NCI-H146 treated with DMSO at 0.1 percent for 48 hours (cell line): ENCODE measurements at regions not wholly inside any gene's neighbourhood (a gene's known extent, or its start where the extent isn't known, plus 50 kb on each side); places are given as distances from the start of the nearest gene placed in this dataset.

Source experiments
- DNase-seq: peaks from one replicate; lab custom pipeline; 2025; ENCODE audit not compliant: unreplicated experiment; lab: John Stamatoyannopoulos, UW

DNA sequence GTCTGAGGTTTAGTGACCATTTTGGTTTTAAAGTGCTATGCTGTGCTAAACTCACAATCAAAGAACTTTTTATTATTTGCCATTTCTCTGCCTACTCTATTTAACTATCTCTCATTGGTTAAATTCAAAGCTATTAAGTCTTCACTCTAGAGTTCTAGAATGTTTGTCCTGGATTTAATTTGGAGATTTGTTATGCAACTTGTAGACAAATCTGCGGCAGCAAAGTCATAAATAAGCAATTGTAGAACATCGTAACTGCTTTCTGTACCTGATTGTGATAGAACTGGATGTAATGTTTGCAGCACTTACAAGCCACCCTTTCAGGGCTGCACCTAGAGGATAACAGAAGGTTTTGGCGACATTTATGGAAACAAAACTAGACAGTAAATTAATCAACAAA lies 566.5 kb upstream of the ADGRL2 start:
- no peak for DNase-seq

GRCh38 chr1:81233591-81233990 lies 567.1 kb upstream of the ADGRL2 start:
- DNase-seq = no peak

GRCh38 chr1:81232420-81232819 lies 568.3 kb upstream of the ADGRL2 start:
- DNase-seq = no peak

DNA sequence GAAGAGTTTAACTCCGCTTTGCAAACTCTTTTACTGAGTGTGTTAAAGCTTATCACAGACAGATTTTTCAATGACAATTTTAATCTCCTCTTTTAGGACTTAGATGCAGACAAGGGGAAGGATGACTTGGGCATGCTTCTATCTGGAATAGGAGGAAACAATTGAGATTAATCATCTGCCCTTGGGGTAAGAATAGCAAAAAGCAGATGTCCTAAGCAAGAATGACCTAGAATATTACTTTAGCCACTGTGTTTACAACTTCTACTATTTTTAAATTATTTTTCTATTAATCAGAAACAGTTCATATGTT lies 569.0 kb upstream of the ADGRL2 start:
- DNase-seq = peak; percentile 37

GRCh38 chr1:81230983-81231728 lies 569.6 kb upstream of the ADGRL2 start:
- DNase-seq = peak; percentile 68

DNA sequence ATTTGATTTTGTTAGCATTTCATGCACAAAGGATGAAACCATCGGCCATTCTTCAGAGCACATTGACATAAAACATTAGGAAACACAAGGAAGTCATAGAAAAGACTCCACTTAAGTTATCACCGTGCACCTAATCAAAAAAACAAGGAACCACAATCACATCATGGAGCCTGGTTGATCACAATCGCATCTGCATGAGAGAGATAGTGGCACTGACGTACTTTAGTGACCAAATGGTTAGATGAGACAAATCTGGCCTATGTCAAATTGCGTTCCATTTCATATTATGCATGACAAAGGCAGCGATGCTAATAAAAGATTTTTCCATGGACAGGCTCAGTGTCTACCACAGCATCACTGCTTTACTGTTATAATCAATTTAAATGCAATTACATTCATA lies 571.8 kb upstream of the ADGRL2 start:
- no peak for DNase-seq

DNA sequence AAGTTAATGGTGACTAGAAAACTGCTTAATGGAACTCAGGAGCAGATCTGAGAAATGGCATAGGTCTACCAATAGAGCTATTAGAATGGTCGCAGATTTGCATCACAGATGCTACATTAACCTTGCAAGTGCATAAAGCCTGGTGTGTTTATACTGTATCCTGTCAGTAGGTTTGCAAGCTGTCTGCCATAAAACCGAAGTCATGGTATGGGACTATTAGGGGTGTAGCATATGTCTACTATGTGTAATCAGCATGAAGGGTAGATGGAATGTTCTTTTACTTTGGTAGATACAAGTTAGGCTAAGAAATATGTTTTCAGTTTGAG lies 574.2 kb upstream of the ADGRL2 start:
- no peak for DNase-seq

DNA sequence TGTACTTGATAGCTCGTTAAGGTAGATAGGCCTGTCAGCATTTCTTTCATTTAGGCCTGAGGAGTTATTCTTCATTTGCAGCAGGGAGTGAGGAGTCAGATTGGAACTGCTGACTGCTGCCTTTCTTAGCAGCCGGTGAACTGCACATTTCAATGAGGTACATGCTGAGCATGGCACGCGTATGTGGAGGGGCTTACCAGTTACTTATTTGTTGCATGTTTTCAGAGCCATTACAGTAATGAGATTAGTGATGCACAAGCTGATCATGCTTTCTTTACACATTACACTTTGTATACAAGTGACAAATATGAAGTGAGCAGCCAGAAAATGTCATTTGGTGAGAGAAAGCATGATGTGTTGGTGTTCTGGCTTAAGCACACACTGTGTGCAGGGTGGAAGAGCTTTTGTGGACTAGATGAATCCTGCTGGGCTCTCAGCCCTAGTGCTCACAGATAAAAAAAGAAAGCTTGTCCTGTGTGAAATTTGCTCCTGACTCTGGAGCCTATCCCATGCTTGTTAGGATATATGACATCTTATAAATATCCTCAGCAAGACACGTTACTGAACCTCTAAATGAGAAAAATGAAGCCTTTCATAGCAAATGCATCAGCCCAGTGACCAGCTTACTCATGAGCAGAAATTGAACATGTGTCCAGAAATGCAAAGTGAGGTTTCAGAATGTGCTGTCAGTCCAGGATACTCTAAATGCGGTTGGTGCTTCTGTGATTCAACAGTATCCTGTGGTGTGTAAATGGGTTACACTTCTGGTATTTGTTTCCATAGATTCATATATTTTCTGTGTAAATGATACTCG lies 574.7 kb upstream of the ADGRL2 start:
- DNase-seq = no peak

DNA sequence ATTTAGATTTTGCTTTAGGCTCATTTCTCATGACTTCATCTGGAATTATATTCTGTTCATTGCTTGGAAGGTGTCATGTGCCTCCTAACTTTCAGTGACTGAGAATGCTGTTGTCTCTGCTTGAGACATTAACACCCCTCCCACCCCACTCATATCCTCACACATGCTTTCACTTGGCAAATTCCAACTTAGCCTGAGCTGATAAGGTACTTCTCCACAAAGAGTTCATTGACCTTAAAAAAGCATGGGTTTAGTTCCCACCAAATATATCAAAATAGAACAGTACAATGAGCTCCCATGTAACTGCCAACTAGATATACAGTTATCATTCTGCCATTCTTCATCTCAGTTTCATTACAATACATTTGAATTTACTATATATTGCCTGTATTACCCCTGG lies 576.5 kb upstream of the ADGRL2 start:
- DNase-seq = no peak

DNA sequence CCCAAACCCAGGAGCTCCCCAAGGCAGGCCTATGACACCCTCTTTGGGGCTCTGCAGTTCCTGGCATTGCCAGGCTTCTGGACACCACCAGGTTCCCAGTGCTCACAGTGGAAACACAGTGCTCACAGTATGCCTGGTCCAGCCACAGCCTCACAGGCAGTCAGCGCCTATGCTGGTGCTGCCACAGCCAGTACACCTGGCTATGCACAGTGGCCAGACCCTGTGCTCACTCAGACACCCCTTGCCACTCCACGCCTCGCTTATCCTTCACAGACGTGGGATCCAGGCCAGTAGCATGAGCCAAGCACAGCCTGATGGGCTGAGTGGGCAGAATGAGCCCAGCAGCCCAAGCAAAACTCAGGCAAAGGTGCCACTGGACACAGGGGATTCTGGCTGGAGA lies 579.2 kb upstream of the ADGRL2 start:
- DNase-seq = no peak

DNA sequence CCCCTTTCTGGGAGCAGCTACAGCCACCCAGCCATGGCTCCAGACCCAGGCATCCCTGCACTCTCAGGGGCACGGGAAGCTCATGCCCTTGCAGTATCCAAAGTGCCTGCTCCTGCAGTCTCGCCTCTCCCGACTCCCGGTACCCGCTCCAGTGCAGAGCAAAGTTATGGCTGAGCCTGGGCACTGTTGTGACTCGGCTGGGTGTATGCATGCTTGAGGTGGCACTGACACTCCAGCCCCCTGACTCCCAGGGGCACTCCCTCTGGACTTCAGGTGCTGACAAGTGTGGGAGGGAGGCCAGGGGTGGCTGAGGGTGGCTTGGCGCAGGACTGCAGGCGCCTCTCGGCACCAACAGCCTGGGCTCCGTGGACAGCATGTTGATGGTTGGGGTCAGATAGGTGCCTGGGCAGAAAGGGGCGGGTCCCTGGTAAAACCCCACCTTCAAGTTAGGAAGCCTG lies 580.1 kb upstream of the ADGRL2 start:
- DNase-seq = no peak

DNA sequence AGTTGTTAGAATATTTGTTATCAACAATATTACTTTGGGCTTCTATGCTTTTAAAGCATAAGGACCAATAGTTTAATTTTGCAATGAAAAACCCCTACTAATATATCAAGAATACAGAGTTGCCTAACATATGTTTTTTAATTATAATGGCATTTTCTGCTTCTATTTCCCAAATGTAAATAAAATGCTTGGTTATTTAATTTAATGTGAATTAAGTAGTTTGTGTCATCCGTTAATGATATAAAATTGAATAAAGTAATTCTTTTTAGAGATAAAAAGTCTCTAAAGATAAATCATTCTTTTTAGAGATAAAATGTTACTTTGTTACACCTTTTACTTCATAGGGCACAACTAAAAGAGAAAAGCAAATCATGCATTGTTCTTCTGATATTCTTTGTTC lies 583.7 kb upstream of the ADGRL2 start:
- DNase-seq = no peak

DNA sequence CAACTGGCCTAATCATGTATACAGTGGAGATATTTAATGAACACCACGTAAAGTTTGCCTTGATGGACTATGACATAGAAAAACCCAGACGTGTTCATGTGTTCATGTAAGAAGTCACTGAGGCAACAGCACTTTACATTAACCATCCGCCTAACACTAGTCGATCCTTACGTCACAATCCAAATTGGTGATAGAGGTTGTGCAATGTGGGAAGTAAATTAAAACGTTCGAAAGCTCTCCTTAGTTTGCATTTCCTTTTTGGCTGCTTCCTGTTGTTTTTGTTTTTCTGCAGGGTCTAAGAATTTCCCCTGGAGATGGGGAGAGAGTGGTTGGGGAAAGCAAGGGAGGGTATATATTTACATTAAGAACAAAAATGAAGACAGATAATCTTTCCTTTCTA lies 587.5 kb upstream of the ADGRL2 start:
- DNase-seq = no peak

GRCh38 chr1:81209461-81209860 lies 591.3 kb upstream of the ADGRL2 start:
- DNase-seq = no peak

DNA sequence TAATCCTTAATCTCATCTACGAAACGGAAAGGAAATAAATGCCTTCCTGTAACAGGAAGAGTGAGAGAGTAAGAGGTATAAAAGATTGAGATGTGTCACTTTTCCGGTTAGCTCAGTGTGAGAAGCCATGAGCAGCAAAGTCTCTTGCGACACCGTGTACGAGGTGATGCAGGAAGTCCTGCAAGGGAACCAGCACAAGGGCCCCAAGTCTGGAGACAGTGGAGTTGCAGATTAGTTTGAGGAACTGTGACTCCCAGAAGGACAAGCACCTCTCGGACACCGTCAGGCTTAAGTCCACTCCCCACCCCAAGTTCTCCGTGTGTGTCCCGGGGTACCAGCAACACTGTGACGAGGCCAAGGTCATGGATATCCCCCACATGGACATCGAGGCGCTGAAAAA lies 592.3 kb upstream of the ADGRL2 start:
- no peak for DNase-seq

DNA sequence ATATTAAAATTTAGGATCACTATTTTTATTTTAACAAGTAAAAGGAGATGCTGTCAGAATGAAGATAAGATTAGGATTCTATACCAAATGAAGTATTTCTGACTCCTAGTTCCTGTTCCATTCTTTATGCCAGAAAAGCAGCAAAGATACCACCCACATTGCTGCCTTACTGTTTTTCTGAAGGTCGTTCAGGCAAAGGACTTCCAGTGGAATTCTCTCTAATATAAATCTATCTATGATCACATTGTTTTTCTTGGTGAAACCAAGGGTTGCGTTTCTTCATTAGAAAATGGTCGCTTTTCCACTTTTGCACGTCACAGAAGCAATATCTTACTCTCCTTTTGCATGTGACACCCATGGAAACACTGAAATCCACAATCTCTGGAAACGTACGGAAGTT lies 594.8 kb upstream of the ADGRL2 start:
- no peak for DNase-seq

DNA sequence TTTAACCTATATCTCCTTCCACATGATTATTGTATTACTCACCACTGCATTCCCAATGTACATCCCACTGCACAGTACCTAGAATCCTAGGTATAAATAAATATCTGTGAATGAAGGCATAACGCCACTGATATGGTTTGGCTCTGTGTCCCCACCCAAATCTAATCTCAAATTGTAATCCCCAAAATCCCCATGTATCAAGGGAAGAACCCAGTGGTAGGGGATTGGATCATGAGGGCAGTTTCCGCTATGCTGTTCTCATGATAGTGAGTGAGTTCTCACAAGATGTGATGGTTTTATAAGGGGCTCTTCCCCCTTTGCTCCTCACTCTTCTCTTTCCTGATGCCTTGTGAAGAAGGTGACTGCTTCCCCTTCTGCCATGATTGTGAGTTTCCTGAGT lies 599.0 kb upstream of the ADGRL2 start:
- no peak for DNase-seq

DNA sequence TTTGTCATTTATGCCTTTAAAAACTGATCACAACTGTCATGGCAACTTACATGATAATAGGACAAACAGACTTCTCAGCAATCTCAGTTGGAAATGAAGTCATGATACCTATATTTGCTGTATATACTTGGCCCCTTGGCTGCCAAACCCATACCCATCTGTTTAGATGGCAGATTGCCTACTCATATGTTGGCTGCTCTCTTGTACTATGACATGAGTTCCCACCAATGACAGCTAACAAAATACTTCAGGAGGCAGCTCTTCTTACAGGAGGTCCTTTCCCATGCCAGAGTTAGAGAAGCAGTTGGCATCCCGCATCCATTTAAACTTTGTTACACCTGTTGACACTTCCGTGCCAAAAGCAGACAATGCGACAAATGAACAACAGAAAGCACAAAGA lies 603.1 kb upstream of the ADGRL2 start:
- DNase-seq = peak; percentile 41

GRCh38 chr1:81192647-81193642 lies 607.8 kb upstream of the ADGRL2 start:
- DNase-seq = no peak

DNA sequence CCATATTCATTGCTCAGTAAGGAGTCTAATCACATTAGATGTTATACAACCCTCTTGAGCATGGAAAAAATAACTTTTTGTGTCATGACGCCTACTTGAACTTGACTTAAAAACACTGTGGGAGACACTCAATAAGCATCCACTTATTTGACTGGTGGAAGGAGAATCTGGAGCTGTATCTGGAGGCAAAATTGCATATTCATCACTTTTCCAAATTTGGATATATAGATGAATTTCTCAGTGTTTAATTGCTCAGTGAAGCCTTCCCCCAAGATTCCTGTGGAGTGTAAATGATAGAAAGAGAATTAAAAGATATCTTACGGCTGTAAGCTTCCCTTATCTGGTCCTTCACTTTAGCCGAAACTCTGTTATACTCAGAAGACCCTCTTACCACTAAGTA lies 610.7 kb upstream of the ADGRL2 start:
- DNase-seq = no peak

- no peak for DNase-seq
Measured at GRCh38 chr1:81187635-81188034, 613.1 kb upstream of the ADGRL2 start.

DNA sequence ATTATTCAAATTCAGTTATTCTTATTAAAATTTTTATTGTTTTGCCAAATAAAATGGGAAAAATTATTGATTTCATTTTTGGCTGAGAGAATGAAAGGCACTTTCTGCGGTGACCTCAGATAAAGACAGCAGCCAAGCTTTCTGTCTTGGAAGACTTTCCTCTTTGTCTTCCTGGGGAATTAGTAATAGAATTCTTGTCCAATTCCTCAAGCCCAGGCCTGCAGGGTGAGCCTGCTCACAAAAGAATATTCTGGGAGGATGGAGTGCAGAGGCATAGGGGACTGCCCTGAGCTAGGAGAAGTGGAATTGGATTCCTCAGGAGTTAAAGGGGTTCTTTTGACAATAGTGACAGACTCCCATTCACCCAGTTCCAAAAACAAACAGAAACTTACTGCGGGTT lies 614.5 kb upstream of the ADGRL2 start:
- no peak for DNase-seq
